Stimulated activated CD4-positive, alpha-beta T cell treated with anti-CD3 and anti-CD28 coated beads, Interleukin-4, amount 100 ng/mL, for 1 hour (primary cell): ENCODE measurements at regions not wholly inside any gene's neighbourhood (a gene's known extent, or its start where the extent isn't known, plus 50 kb on each side); places are given as distances from the start of the nearest gene placed in this dataset.

Source experiments
- DNase-seq: peaks from one replicate; pipeline ENCODE4 v3.0.0-alpha.2; 2020

GRCh38 chr5:109529520-109529919 lies 119.7 kb upstream of the PJA2 start:
- DNase-seq, result no peak

GRCh38 chr5:109524555-109524954 lies 114.8 kb upstream of the PJA2 start:
- DNase-seq, result no peak

- no peak for DNase-seq
These were observed 114.3 kb upstream of the PJA2 start for GRCh38 chr5:109524026-109524425.

GRCh38 chr5:109522404-109522803 lies 112.6 kb upstream of the PJA2 start:
- DNase-seq, result no peak

- no peak for DNase-seq
These were observed 109.6 kb upstream of the PJA2 start for GRCh38 chr5:109519416-109519815.

- no peak for DNase-seq
These were observed 106.6 kb upstream of the PJA2 start for GRCh38 chr5:109516390-109516789.

GRCh38 chr5:109511980-109512734 lies 102.4 kb upstream of the PJA2 start:
- no peak for DNase-seq

GRCh38 chr5:109506556-109506955 lies 96.8 kb upstream of the PJA2 start:
- DNase-seq, result no peak

- no peak for DNase-seq
These were observed 86.3 kb upstream of the PJA2 start for GRCh38 chr5:109496112-109496511.

- DNase-seq, result no peak
These were observed 78.1 kb upstream of the PJA2 start for GRCh38 chr5:109487753-109488420.

- no peak for DNase-seq
These were observed 76.5 kb upstream of the PJA2 start for GRCh38 chr5:109486200-109486804.

GRCh38 chr5:109485030-109485429 lies 75.3 kb upstream of the PJA2 start:
- DNase-seq, result no peak

- DNase-seq, result no peak
These were observed 74.8 kb upstream of the PJA2 start for GRCh38 chr5:109484597-109484996.

- no peak for DNase-seq
These were observed 73.7 kb upstream of the PJA2 start for GRCh38 chr5:109483395-109483971.

GRCh38 chr5:109482748-109483147 lies 73.0 kb upstream of the PJA2 start:
- no peak for DNase-seq

GRCh38 chr5:109479260-109479860 lies 69.6 kb upstream of the PJA2 start:
- no peak for DNase-seq

GRCh38 chr5:109478830-109479229 lies 69.1 kb upstream of the PJA2 start:
- no peak for DNase-seq

- DNase-seq, result no peak
These were observed 66.5 kb upstream of the PJA2 start for GRCh38 chr5:109476292-109476691.

- no peak for DNase-seq
These were observed 60.3 kb upstream of the PJA2 start for GRCh38 chr5:109469896-109470662.

- DNase-seq, result peak; percentile 59
These were observed 59.1 kb upstream of the PJA2 start for GRCh38 chr5:109468737-109469420.

GRCh38 chr5:109468288-109468676 lies 58.5 kb upstream of the PJA2 start:
- DNase-seq, result no peak

GRCh38 chr5:109467058-109467457 lies 57.3 kb upstream of the PJA2 start:
- DNase-seq, result no peak
